ENCODE measurements at regions not wholly inside any gene's neighbourhood (a gene's known extent, or its start where the extent isn't known, plus 50 kb on each side); places are given as distances from the start of the nearest gene placed in this dataset.

DNA sequence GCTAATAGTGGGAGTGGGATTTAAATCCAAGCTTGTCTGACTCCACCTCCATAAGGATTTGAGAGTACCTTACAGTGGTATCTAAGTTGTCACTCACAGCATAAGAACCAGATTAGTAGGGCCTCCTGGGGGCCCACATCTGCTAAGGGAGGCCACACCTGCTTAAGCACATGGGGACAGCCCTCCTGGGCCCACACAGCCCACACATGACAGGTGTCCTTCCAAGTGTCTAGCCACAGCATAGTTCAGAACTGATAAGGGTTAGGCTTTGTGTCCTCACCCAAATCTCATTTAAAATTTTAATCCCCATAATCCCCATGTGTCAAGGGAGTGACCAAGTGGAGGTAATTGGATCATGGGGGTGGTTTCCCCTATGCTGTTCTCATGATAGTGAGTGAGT, 186.0 kb upstream of the HMGA2 start:
- Histone ChIP-seq H2AFZ (ENCODE audit: low read depth) (no peak overlapping the region), H3K4me3 (ENCODE audit: low read depth in 2 of 2, low read length in 1 of 2) (peak overlapping the region in 1 of 2 experiments; percentile 64; a peak in 3 of 4 replicates), H3K27ac (ENCODE audit: low read depth in 2 of 2, low read length in 1 of 2) (peak overlapping the region; percentile 74 to 100; a peak in 3 of 4 replicates), H3K27me3 (ENCODE audit: insufficient read depth) (no peaks in the 10 kb centered on the region), H3F3A (replicated peaks; ENCODE audit: insufficient read depth) (peaks cover 90% of the 10 kb centered on the region), H3K4me2 (peak overlapping the region; percentile 76), H3K36me3 (replicated peaks in 1 of 2; ENCODE audit: control insufficient read depth in 1 of 2, insufficient read depth in 2 of 2, low read length in 1 of 2) (peaks cover 0 to 16% of the 10 kb centered on the region in 2 experiments), H4K20me1 (ENCODE audit: insufficient read depth) (no peaks in the 10 kb centered on the region), H3K4me1 (ENCODE audit: control insufficient read depth in 1 of 2, insufficient read depth in 2 of 2, low read depth in 1 of 2, low read length in 1 of 2) (peaks cover 0 to 50% of the 10 kb centered on the region in 2 experiments; a peak in 2 of 4 replicates), H3K9me3 (no peaks in the 10 kb centered on the region), H3K9ac (peak overlapping the region; percentile 97), H3K9me2 (no peaks in the 10 kb centered on the region), H3K79me2 (ENCODE audit: insufficient read depth) (peaks cover 87% of the 10 kb centered on the region)
- CTCF ChIA-PET = no interaction called here
- TF ChIP-seq TEAD4 (IDR thresholded peaks at IDR 0.05; ENCODE audit: borderline replicate concordance, insufficient read depth) = no peak
- TF ChIP-seq, protein P1, sequence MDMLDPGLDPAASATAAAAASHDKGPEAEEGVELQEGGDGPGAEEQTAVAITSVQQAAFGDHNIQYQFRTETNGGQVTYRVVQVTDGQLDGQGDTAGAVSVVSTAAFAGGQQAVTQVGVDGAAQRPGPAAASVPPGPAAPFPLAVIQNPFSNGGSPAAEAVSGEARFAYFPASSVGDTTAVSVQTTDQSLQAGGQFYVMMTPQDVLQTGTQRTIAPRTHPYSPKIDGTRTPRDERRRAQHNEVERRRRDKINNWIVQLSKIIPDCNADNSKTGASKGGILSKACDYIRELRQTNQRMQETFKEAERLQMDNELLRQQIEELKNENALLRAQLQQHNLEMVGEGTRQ (IDR thresholded peaks at IDR 0.05; ENCODE audit: borderline replicate concordance, low read depth, low read length) = no peak
- TF ChIP-seq RAD21 (IDR thresholded peaks at IDR 0.05; ENCODE audit: low read length) = no peak
- DNase-seq = no peak
- POLR2A ChIA-PET = no interaction called here

DNA sequence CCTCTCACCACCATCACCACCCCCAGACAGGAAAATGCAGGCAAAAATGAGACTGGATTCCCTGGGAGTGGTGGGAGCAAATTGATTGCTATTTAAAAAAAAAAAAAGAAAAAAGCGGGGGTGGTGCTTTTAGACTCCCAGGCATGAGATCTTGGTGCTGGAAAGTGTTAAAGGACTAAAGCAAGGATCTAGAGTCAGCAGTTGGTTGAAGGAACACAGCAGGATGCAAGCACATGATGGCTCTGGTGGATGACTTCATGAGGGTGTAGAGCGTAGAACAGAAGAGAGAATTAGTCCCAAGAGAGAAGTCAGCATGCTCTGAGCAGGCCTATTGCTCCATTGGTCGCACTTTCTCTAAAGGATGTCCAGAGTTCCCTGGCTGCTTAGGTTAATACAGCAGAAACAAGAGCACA, 183.8 kb upstream of the HMGA2 start:
- ChIA-PET POLR2A (no interaction called here), CTCF (no interaction called here)
- no peak for DNase-seq
- Histone ChIP-seq H3K9ac (peak overlapping the region; percentile 97), H3K27ac (ENCODE audit: low read depth in 2 of 2, low read length in 1 of 2) (peak overlapping the region; percentile 70 to 100), H3K4me2 (peak overlapping the region; percentile 76), H2AFZ (ENCODE audit: low read depth) (no peak overlapping the region), H3K79me2 (ENCODE audit: insufficient read depth) (peaks cover 88% of the 10 kb centered on the region), H3K27me3 (ENCODE audit: insufficient read depth) (no peaks in the 10 kb centered on the region), H3F3A (replicated peaks; ENCODE audit: insufficient read depth) (peaks cover 78% of the 10 kb centered on the region), H3K36me3 (replicated peaks in 1 of 2; ENCODE audit: control insufficient read depth in 1 of 2, insufficient read depth in 2 of 2, low read length in 1 of 2) (peaks cover 0 to 14% of the 10 kb centered on the region in 2 experiments), H3K9me3 (no peaks in the 10 kb centered on the region), H3K4me3 (ENCODE audit: low read depth in 2 of 2, low read length in 1 of 2) (peak overlapping the region; percentile 45 to 64), H3K4me1 (ENCODE audit: control insufficient read depth in 1 of 2, insufficient read depth in 2 of 2, low read depth in 1 of 2, low read length in 1 of 2) (peaks cover 0 to 38% of the 10 kb centered on the region in 2 experiments; a peak in 2 of 4 replicates), H3K9me2 (no peaks in the 10 kb centered on the region), H4K20me1 (ENCODE audit: insufficient read depth) (no peaks in the 10 kb centered on the region)
- WGBS (ENCODE audit: low lambda C conversion rate) = 18% methylated on average over 3 of the region's 3 CpGs
- no peak for TF ChIP-seq ELF1 (IDR thresholded peaks at IDR 0.05)
- TF ChIP-seq, protein P2, sequence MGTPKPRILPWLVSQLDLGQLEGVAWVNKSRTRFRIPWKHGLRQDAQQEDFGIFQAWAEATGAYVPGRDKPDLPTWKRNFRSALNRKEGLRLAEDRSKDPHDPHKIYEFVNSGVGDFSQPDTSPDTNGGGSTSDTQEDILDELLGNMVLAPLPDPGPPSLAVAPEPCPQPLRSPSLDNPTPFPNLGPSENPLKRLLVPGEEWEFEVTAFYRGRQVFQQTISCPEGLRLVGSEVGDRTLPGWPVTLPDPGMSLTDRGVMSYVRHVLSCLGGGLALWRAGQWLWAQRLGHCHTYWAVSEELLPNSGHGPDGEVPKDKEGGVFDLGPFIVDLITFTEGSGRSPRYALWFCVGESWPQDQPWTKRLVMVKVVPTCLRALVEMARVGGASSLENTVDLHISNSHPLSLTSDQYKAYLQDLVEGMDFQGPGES (IDR thresholded peaks at IDR 0.05; ENCODE audit: low read depth, low read length) = no peak
- no peak for TF ChIP-seq RAD21 (IDR thresholded peaks at IDR 0.05; ENCODE audit: low read length)
- no peak for TF ChIP-seq FOSL2 (IDR thresholded peaks at IDR 0.05; ENCODE audit: borderline replicate concordance, low read depth)
- no peak for TF ChIP-seq NRF1 (IDR thresholded peaks at IDR 0.05; ENCODE audit: low read depth, low read length)
- peak; percentile 3; the same call in 1 of the 2 replicates for TF ChIP-seq JUND (IDR thresholded peaks at IDR 0.05)
- peak; percentile 94 for TF ChIP-seq POLR2AphosphoS5 (IDR thresholded peaks at IDR 0.05; ENCODE audit: low read depth, low read length)
- TF ChIP-seq RCOR1 (IDR thresholded peaks at IDR 0.05; ENCODE audit: low read length) = no peak
- no peak for TF ChIP-seq YY1 (IDR thresholded peaks at IDR 0.05; ENCODE audit: low read depth)
- no peak for TF ChIP-seq FOXJ3 (CRISPR knock-in tag; IDR thresholded peaks at IDR 0.05)
- peak; percentile 71 for TF ChIP-seq TAF1 (IDR thresholded peaks at IDR 0.05; ENCODE audit: borderline replicate concordance, low read depth, low read length)
- TF ChIP-seq SMC3 (IDR thresholded peaks at IDR 0.05; ENCODE audit: low read depth, low read length) = no peak
- TF ChIP-seq, protein P3, sequence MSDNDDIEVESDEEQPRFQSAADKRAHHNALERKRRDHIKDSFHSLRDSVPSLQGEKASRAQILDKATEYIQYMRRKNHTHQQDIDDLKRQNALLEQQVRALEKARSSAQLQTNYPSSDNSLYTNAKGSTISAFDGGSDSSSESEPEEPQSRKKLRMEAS (IDR thresholded peaks at IDR 0.05; ENCODE audit: low read depth) = peak; percentile 81
- no peak for TF ChIP-seq MEF2A (IDR thresholded peaks at IDR 0.05; ENCODE audit: borderline replicate concordance, low read depth)
- peak; percentile 33; the same call in 1 of the 2 replicates for TF ChIP-seq TCF12 (IDR thresholded peaks at IDR 0.05)
- no peak for TF ChIP-seq MXI1 (IDR thresholded peaks at IDR 0.05; ENCODE audit: low read depth, low read length)
- TF ChIP-seq RFX5 (IDR thresholded peaks at IDR 0.05; ENCODE audit: low read length) = no peak
- TF ChIP-seq NFIC (IDR thresholded peaks at IDR 0.05; ENCODE audit: borderline replicate concordance) = no peak
- no peak for TF ChIP-seq RXRA (IDR thresholded peaks at IDR 0.05; ENCODE audit: borderline replicate concordance, low read depth)
- TF ChIP-seq, protein P4, sequence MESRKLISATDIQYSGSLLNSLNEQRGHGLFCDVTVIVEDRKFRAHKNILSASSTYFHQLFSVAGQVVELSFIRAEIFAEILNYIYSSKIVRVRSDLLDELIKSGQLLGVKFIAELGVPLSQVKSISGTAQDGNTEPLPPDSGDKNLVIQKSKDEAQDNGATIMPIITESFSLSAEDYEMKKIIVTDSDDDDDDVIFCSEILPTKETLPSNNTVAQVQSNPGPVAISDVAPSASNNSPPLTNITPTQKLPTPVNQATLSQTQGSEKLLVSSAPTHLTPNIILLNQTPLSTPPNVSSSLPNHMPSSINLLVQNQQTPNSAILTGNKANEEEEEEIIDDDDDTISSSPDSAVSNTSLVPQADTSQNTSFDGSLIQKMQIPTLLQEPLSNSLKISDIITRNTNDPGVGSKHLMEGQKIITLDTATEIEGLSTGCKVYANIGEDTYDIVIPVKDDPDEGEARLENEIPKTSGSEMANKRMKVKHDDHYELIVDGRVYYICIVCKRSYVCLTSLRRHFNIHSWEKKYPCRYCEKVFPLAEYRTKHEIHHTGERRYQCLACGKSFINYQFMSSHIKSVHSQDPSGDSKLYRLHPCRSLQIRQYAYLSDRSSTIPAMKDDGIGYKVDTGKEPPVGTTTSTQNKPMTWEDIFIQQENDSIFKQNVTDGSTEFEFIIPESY (IDR thresholded peaks at IDR 0.05; ENCODE audit: borderline replicate concordance, low read depth) = no peak
- no peak for TF ChIP-seq CHD2 (IDR thresholded peaks at IDR 0.05; ENCODE audit: low read length, partially characterized antibody)

All from SK-N-SH (cell line).